ENCODE measurements at regions not wholly inside any gene's neighbourhood (a gene's known extent, or its start where the extent isn't known, plus 50 kb on each side); places are given as distances from the start of the nearest gene placed in this dataset.

DNA sequence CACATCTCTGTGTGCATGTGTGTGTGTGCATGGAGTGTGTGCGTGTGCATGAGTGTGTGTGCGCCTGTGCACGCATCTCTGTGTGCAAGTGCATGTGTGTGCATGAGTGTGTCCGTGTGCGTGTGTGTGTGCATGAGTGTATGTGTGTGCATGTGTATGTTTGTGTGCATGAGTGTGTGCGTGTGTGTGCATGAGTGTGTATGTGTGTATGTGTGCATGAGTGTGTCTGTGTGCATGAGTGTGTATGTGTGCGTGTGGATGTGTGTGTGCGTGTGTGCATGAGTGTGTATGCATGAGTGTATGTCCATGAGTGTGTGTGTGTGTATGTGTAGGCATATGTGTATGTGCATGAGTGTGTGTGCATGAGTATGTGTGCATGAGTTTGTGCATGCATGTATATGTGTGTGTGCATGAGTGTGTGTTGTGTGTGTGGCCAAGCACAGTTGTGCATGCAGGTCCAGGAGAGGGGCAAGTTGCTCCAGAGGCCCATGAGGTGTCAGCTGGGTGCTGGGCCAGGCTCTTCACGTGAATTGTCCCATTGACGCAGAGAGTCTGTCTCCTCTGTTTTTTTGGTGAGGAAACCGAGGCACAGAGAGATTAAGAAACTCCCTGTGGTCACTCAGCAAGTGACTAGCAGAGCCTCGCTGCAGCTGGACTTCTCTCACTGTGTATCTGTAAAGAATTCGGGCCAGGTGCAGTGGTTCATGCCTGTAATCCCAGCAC, 75.5 kb downstream of the ASB1 start:
- Histone ChIP-seq H3K27ac (ENCODE audit: extremely low read depth, low read depth, low read length) (no peak overlapping the region), H3K4me3 (ENCODE audit: low read depth, low read length) (no peak overlapping the region), H3K4me1 (ENCODE audit: control insufficient read depth, insufficient read depth, low read length) (no peaks in the 10 kb centered on the region), H3K36me3 (ENCODE audit: control insufficient read depth in 2 of 2, insufficient read depth in 1 of 2, low read length in 2 of 2) (no peaks in the 10 kb centered on the region), H3K9me3 (ENCODE audit: control insufficient read depth, insufficient read depth, low read depth, low read length) (no peaks in the 10 kb centered on the region)
- TF ChIP-seq, protein P1, sequence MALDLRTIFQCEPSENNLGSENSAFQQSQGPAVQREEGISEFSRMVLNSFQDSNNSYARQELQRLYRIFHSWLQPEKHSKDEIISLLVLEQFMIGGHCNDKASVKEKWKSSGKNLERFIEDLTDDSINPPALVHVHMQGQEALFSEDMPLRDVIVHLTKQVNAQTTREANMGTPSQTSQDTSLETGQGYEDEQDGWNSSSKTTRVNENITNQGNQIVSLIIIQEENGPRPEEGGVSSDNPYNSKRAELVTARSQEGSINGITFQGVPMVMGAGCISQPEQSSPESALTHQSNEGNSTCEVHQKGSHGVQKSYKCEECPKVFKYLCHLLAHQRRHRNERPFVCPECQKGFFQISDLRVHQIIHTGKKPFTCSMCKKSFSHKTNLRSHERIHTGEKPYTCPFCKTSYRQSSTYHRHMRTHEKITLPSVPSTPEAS (tag by site-specific recombination; IDR thresholded peaks at IDR 0.05) = peak; percentile 94
- TF ChIP-seq AEBP2 (tag by site-specific recombination; IDR thresholded peaks at IDR 0.05; ENCODE audit: borderline replicate concordance) (0 out of 2 replicates have a peak, but pooled peaks have one; percentile 8), ZNF544 (tag by site-specific recombination; IDR thresholded peaks at IDR 0.05) (no peak), ZNF521 (tag by site-specific recombination; IDR thresholded peaks at IDR 0.05) (peak; percentile 92; the same call in 1 of the 2 replicates), ZNF707 (tag by site-specific recombination; IDR thresholded peaks at IDR 0.05) (no peak), ZNF624 (tag by site-specific recombination; IDR thresholded peaks at IDR 0.05) (no peak)
- ChIA-PET CTCF (interaction anchor here (2.1 kb wide), 1 partner anchor 11 kb away, joined by 7 read pairs; no protein-coding TSS in a partner anchor), POLR2A (no interaction called here)

DNA sequence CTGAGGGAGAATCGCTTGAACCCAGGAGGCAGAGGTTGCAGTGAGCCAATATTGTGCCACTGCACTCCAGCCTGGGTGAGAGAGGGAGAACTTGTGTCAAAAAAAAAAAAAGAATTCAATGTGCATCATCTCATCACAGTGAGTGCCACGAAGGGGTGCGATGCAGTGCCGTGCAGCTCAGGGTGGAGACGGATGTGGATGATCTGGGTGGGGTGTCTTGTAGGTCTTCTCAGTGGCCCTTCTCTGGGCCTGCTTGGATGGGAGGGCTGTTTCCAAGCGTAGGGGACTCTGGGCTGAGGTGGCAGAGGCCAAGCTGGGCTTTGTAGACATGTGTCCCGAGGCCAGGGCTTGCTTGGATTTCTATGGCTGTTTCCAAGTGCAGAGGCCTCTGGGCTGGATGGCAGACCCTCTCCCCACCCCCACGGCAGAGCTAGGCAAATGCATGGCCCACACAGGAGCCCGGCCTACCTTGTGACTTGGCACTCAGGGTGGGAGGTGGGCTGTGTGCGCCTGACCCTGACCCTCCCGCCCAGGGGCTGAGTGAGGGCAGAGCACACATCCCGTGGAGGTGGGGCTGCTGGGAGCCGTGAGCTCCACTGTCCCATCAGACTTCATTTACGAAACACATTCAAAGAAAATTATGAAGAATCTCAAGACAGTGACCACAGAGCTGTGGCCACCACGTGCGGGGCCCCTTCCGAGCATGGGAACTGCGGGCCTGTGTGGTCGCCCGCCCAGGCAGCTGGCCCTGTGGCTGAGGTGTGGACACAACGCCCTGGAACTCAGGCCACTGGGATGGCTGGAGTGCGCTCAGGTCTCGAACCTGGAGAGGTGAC, 76.4 kb downstream of the ASB1 start:
- TF ChIP-seq ZNF24 (tag by site-specific recombination; IDR thresholded peaks at IDR 0.05) (no peak), GLIS2 (tag by site-specific recombination; IDR thresholded peaks at IDR 0.05) (no peak), ZSCAN30 (tag by site-specific recombination; IDR thresholded peaks at IDR 0.05) (no peak), TRIM28 (IDR thresholded peaks at IDR 0.05; ENCODE audit: borderline replicate concordance, low read length) (no peak), ZNF350 (tag by site-specific recombination; IDR thresholded peaks at IDR 0.05) (no peak), ZNF624 (tag by site-specific recombination; IDR thresholded peaks at IDR 0.05) (no peak), ZNF530 (tag by site-specific recombination; IDR thresholded peaks at IDR 0.05; ENCODE audit: low read depth) (no peak), ZNF791 (tag by site-specific recombination; IDR thresholded peaks at IDR 0.05) (no peak), ZFHX2 (tag by site-specific recombination; conservative IDR thresholded peaks at IDR 0.05) (no peak), ZNF521 (tag by site-specific recombination; IDR thresholded peaks at IDR 0.05) (no peak), ZNF174 (tag by site-specific recombination; IDR thresholded peaks at IDR 0.05) (no peak), ZNF132 (tag by site-specific recombination; IDR thresholded peaks at IDR 0.05; ENCODE audit: borderline replicate concordance) (no peak), ZNF221 (tag by site-specific recombination; IDR thresholded peaks at IDR 0.05; ENCODE audit: borderline replicate concordance) (no peak), GLI4 (tag by site-specific recombination; IDR thresholded peaks at IDR 0.05) (no peak), ZNF274 (IDR thresholded peaks at IDR 0.05; ENCODE audit: low read length) (no peak), ZNF274 (tag by site-specific recombination; IDR thresholded peaks at IDR 0.05; ENCODE audit: borderline replicate concordance) (no peak), ZNF148 (tag by site-specific recombination; IDR thresholded peaks at IDR 0.05; ENCODE audit: borderline replicate concordance) (no peak), ZNF560 (tag by site-specific recombination; IDR thresholded peaks at IDR 0.05; ENCODE audit: borderline replicate concordance) (no peak)
- TF ChIP-seq, protein P2, sequence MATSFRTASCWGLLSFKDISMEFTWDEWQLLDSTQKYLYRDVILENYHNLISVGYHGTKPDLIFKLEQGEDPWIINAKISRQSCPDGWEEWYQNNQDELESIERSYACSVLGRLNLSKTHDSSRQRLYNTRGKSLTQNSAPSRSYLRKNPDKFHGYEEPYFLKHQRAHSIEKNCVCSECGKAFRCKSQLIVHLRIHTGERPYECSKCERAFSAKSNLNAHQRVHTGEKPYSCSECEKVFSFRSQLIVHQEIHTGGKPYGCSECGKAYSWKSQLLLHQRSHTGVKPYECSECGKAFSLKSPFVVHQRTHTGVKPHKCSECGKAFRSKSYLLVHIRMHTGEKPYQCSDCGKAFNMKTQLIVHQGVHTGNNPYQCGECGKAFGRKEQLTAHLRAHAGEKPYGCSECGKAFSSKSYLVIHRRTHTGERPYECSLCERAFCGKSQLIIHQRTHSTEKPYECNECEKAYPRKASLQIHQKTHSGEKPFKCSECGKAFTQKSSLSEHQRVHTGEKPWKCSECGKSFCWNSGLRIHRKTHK (tag by site-specific recombination; IDR thresholded peaks at IDR 0.05) = no peak
- no peaks in the 10 kb centered on the region for H3K4me1 ChIP-seq (ENCODE audit: control insufficient read depth, insufficient read depth, low read length)
- no peak overlapping the region for H3K27ac ChIP-seq (ENCODE audit: extremely low read depth, low read depth, low read length)
- POLR2A ChIA-PET = no interaction called here
- H3K36me3 ChIP-seq (ENCODE audit: control insufficient read depth in 2 of 2, insufficient read depth in 1 of 2, low read length in 2 of 2) = no peaks in the 10 kb centered on the region
- H3K9me3 ChIP-seq (ENCODE audit: control insufficient read depth, insufficient read depth, low read depth, low read length) = no peaks in the 10 kb centered on the region
- CTCF ChIA-PET = interaction anchor here (0.8 to 2.1 kb wide), 2 partner anchors 10 to 12 kb away, joined by 3 to 7 read pairs; no protein-coding TSS in a partner anchor
- no peak overlapping the region for H3K4me3 ChIP-seq (ENCODE audit: low read depth, low read length)
